Right lobe of liver (tissue), 6 donors: ENCODE measurements at regions not wholly inside any gene's neighbourhood (a gene's known extent, or its start where the extent isn't known, plus 50 kb on each side); places are given as distances from the start of the nearest gene placed in this dataset.

Experiments used
- ATAC-seq, 4 donors: fragments of 200-7000 bp; cut with Tn5 transposase; one replicate each; pipeline ENCODE4 v1.9.1; 2020; ENCODE audit warnings: mild to moderate bottlenecking in 4 of 4, moderate library complexity in 4 of 4
- DNase-seq, 3 donors: peaks; one replicate each; pipeline ENCODE4 v3.0.0-alpha.2; 2020
- H3K27ac ChIP-seq, 3 donors: fragments of 200-600 bp; one replicate each; pipeline ENCODE4 v1.8.0; 2022
- H3K27me3 ChIP-seq, 2 donors: fragments of 200-600 bp; one replicate each; pipeline ENCODE4 v1.8.0; 2022
- H3K36me3 ChIP-seq, 4 donors: fragments of 200-600 bp; sonication (generic) in 1 of 4; one replicate each; pipeline versions ENCODE4 v1.5.1 to v1.8.0; 2017 to 2022; ENCODE audit warnings: control low read depth in 1 of 4
- H3K4me1 ChIP-seq, 4 donors: fragments of 200-600 bp; sonication (generic) in 1 of 4; one replicate each; pipeline versions ENCODE4 v1.5.1 to v1.8.0; 2017 to 2022; ENCODE audit warnings: control low read depth in 1 of 4
- H3K4me3 ChIP-seq, 3 donors: fragments of 200-600 bp; one replicate each; pipeline ENCODE4 v1.8.0; 2022
- H3K9me3 ChIP-seq, 4 donors: fragments of 200-600 bp; sonication (generic) in 1 of 4; one replicate each; pipeline versions ENCODE4 v1.5.1 to v1.8.0; 2017 to 2022; ENCODE audit warnings: control low read depth in 1 of 4
- CTCF ChIP-seq, 4 donors: fragments of 200-600 bp in 3 of 4; fragments of 450-650 bp in 1 of 4; IDR thresholded peaks; one replicate each; pipeline versions ENCODE4 v1.5.1 to v1.8.0; 2016 to 2022; ENCODE audit warnings: antibody characterized with exemption in 4 of 4, mild to moderate bottlenecking in 2 of 4
- POLR2A ChIP-seq: fragments of 450-650 bp; IDR thresholded peaks from one replicate; pipeline ENCODE4 v1.6.1; 2017; ENCODE audit warnings: antibody characterized with exemption, mild to moderate bottlenecking
- WGBS: methylation state at CpG from one replicate; pipeline ENCODE4 v1.1.6; 2018; ENCODE audit warnings: low coverage, low lambda C conversion rate; ENCODE audit not compliant: insufficient coverage; ENCODE audit errors: missing lambda C conversion rate; 5-methylcytosine and 5-hydroxymethylcytosine counted together
- intact Hi-C, 2 donors: fragments of 100-400 bp; cut with DNase I; formaldehyde crosslinking; loops; one replicate each; pipeline versions ENCODE4 v1.11.2 to v1.14.1; 2022
- donor health status: DM: no; HTN: yes; CAD: no.
- donor health status: DM: no; HTN: no; CAD: no.
- donor health status: DM: no; HTN: no; CAD: no.
- donor health status: DM: no; HTN: yes; CAD: no.
- donor health status: DM: no; HTN: yes; CAD: no.

- Histone ChIP-seq H3K27ac (no peak overlapping the region), H3K4me3 (no peak overlapping the region), H3K9me3 (no peaks in the 10 kb centered on the region), H3K4me1 (no peaks in the 10 kb centered on the region), H3K27me3 (no peaks in the 10 kb centered on the region), H3K36me3 (no peaks in the 10 kb centered on the region)
- WGBS, result 55% methylated on average over 3 of the region's 3 CpGs
- DNase-seq (no peak), ATAC-seq (peak in 3 of 4 donors; percentile 47 to 73 (median 58))
- peak in 2 of 4 donors; percentile 16 to 22 for TF ChIP-seq CTCF (IDR thresholded peaks at IDR 0.05)
- no peak for TF ChIP-seq POLR2A
- intact Hi-C loops, result no loop called here
These were observed 64.6 kb upstream of the CRHR1 start for GRCh38 chr17:45719335-45720071.

GRCh38 chr17:45720386-45720785 lies 63.7 kb upstream of the CRHR1 start:
- Histone ChIP-seq H3K36me3 (no peaks in the 10 kb centered on the region), H3K27me3 (no peaks in the 10 kb centered on the region), H3K4me3 (no peak overlapping the region), H3K9me3 (no peaks in the 10 kb centered on the region), H3K4me1 (no peaks in the 10 kb centered on the region), H3K27ac (no peak overlapping the region)
- TF ChIP-seq POLR2A (no peak), CTCF (IDR thresholded peaks at IDR 0.05) (no peak)
- WGBS, result 55% methylated on average over 8 of the region's 11 CpGs
- DNase-seq (no peak), ATAC-seq (no peak)
- intact Hi-C loops, result no loop called here

GRCh38 chr17:45722161-45722560 lies 62.0 kb upstream of the CRHR1 start:
- H3K27me3 ChIP-seq, result no peaks in the 10 kb centered on the region
- no peaks in the 10 kb centered on the region for H3K4me1 ChIP-seq
- no peak overlapping the region for H3K4me3 ChIP-seq
- intact Hi-C loops, result no loop called here
- TF ChIP-seq POLR2A (no peak), CTCF (IDR thresholded peaks at IDR 0.05) (peak in 3 of 4 donors; percentile 18 to 38 (median 28))
- 14% methylated on average over 5 of the region's 7 CpGs for WGBS
- H3K9me3 ChIP-seq, result no peaks in the 10 kb centered on the region
- DNase-seq (peak in 1 of 3 donors; percentile 35), ATAC-seq (peak; percentile 61 to 74 (median 68))
- H3K27ac ChIP-seq, result no peak overlapping the region
- no peaks in the 10 kb centered on the region for H3K36me3 ChIP-seq

- no peak overlapping the region for H3K27ac ChIP-seq
- no peak overlapping the region for H3K4me3 ChIP-seq
- no peak for DNase-seq
- no peak for ATAC-seq
- intact Hi-C loops, result no loop called here
- H3K4me1 ChIP-seq, result no peaks in the 10 kb centered on the region
- H3K9me3 ChIP-seq, result peaks cover 0 to 6% (median 0%) of the 10 kb centered on the region in 4 donors
- H3K27me3 ChIP-seq, result no peaks in the 10 kb centered on the region
- 29% methylated on average over 4 of the region's 5 CpGs for WGBS
- H3K36me3 ChIP-seq, result no peaks in the 10 kb centered on the region
- TF ChIP-seq POLR2A (no peak), CTCF (IDR thresholded peaks at IDR 0.05) (no peak)
These were observed 54.7 kb upstream of the CRHR1 start for GRCh38 chr17:45729294-45729907.
